ENCODE measurements at regions not wholly inside any gene's neighbourhood (a gene's known extent, or its start where the extent isn't known, plus 50 kb on each side); places are given as distances from the start of the nearest gene placed in this dataset.

DNA sequence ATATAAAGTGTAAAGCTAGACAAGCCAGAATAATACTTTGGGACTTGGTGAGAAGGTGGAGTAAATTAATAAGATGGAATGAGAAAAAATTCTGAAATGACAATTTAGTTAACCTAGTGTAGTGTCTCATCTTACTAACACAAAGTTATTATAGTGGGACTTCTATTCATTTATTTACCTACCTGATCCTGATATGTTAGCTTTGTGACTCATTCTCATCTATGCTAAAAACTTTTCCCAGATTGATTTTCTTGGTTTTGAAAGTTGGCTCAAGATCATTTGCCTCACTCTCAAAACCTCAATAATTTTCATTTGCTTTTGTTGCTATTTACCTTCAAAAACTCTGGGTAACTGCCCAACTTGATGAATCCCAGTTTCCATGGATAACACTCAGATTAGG is 698.6 kb downstream of the SH3BGRL start (continued):
- TF ChIP-seq, protein P1, sequence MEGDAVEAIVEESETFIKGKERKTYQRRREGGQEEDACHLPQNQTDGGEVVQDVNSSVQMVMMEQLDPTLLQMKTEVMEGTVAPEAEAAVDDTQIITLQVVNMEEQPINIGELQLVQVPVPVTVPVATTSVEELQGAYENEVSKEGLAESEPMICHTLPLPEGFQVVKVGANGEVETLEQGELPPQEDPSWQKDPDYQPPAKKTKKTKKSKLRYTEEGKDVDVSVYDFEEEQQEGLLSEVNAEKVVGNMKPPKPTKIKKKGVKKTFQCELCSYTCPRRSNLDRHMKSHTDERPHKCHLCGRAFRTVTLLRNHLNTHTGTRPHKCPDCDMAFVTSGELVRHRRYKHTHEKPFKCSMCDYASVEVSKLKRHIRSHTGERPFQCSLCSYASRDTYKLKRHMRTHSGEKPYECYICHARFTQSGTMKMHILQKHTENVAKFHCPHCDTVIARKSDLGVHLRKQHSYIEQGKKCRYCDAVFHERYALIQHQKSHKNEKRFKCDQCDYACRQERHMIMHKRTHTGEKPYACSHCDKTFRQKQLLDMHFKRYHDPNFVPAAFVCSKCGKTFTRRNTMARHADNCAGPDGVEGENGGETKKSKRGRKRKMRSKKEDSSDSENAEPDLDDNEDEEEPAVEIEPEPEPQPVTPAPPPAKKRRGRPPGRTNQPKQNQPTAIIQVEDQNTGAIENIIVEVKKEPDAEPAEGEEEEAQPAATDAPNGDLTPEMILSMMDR (tag by site-specific recombination; IDR thresholded peaks at IDR 0.05) = no peak
- no peak for TF ChIP-seq MEIS1 (CRISPR knock-in tag; IDR thresholded peaks at IDR 0.05; ENCODE audit: borderline replicate concordance)

DNA sequence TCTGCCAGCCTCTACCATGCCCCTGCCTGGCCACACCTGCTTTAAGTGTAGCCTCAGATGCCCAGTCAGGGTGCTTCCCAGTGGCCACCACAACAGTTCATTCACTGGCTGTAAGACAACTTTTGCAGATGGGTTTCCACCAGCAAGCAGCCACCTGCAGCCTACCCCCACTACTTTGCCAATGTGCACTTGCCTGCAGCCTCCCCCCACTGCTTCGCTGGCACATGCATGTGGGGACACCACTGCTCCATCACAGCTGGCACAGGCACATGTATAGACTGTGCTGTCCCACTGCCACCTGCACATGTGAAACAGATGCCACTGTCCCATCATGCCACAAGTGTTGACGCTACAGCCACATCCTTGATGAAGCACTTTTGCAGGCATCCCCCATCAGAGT is 723.9 kb downstream of the SH3BGRL start:
- ChIA-PET POLR2A (no interaction called here), CTCF (no interaction called here)
- Histone ChIP-seq H3K9me3 (ENCODE audit: control insufficient read depth, insufficient read depth, low read depth, low read length) (no peaks in the 10 kb centered on the region), H3K4me3 (ENCODE audit: low read depth, low read length) (no peak overlapping the region), H3K4me1 (ENCODE audit: control insufficient read depth, insufficient read depth, low read length) (no peaks in the 10 kb centered on the region), H3K36me3 (ENCODE audit: control insufficient read depth in 2 of 2, insufficient read depth in 1 of 2, low read length in 2 of 2) (no peaks in the 10 kb centered on the region), H3K27ac (ENCODE audit: extremely low read depth, low read depth, low read length) (no peak overlapping the region)
- TF ChIP-seq, protein P2, sequence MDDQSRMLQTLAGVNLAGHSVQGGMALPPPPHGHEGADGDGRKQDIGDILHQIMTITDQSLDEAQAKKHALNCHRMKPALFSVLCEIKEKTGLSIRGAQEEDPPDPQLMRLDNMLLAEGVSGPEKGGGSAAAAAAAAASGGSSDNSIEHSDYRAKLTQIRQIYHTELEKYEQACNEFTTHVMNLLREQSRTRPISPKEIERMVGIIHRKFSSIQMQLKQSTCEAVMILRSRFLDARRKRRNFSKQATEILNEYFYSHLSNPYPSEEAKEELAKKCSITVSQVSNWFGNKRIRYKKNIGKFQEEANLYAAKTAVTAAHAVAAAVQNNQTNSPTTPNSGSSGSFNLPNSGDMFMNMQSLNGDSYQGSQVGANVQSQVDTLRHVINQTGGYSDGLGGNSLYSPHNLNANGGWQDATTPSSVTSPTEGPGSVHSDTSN (CRISPR knock-in tag; IDR thresholded peaks at IDR 0.05) = no peak
- TF ChIP-seq, protein P3, sequence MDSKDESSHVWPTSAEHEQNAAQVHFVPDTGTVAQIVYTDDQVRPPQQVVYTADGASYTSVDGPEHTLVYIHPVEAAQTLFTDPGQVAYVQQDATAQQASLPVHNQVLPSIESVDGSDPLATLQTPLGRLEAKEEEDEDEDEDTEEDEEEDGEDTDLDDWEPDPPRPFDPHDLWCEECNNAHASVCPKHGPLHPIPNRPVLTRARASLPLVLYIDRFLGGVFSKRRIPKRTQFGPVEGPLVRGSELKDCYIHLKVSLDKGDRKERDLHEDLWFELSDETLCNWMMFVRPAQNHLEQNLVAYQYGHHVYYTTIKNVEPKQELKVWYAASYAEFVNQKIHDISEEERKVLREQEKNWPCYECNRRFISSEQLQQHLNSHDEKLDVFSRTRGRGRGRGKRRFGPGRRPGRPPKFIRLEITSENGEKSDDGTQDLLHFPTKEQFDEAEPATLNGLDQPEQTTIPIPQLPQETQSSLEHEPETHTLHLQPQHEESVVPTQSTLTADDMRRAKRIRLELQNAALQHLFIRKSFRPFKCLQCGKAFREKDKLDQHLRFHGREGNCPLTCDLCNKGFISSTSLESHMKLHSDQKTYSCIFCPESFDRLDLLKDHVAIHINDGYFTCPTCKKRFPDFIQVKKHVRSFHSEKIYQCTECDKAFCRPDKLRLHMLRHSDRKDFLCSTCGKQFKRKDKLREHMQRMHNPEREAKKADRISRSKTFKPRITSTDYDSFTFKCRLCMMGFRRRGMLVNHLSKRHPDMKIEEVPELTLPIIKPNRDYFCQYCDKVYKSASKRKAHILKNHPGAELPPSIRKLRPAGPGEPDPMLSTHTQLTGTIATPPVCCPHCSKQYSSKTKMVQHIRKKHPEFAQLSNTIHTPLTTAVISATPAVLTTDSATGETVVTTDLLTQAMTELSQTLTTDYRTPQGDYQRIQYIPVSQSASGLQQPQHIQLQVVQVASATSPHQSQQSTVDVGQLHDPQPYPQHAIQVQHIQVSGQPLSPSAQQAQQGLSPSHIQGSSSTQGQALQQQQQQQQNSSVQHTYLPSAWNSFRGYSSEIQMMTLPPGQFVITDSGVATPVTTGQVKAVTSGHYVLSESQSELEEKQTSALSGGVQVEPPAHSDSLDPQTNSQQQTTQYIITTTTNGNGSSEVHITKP (tag by site-specific recombination; IDR thresholded peaks at IDR 0.05) = no peak
- TF ChIP-seq ZNF626 (tag by site-specific recombination; IDR thresholded peaks at IDR 0.05) (no peak), GLIS1 (tag by site-specific recombination; IDR thresholded peaks at IDR 0.05) (no peak), ZNF394 (tag by site-specific recombination; IDR thresholded peaks at IDR 0.05; ENCODE audit: borderline replicate concordance) (no peak), SALL2 (tag by site-specific recombination; IDR thresholded peaks at IDR 0.05; ENCODE audit: borderline replicate concordance) (no peak), ZNF324 (tag by site-specific recombination; IDR thresholded peaks at IDR 0.05) (no peak), ZBTB20 (tag by site-specific recombination; IDR thresholded peaks at IDR 0.05) (no peak), IKZF3 (tag by site-specific recombination; IDR thresholded peaks at IDR 0.05) (no peak), ZNF48 (tag by site-specific recombination; IDR thresholded peaks at IDR 0.05) (no peak), MEIS1 (CRISPR knock-in tag; IDR thresholded peaks at IDR 0.05; ENCODE audit: borderline replicate concordance) (no peak)
- TF ChIP-seq, protein P4, sequence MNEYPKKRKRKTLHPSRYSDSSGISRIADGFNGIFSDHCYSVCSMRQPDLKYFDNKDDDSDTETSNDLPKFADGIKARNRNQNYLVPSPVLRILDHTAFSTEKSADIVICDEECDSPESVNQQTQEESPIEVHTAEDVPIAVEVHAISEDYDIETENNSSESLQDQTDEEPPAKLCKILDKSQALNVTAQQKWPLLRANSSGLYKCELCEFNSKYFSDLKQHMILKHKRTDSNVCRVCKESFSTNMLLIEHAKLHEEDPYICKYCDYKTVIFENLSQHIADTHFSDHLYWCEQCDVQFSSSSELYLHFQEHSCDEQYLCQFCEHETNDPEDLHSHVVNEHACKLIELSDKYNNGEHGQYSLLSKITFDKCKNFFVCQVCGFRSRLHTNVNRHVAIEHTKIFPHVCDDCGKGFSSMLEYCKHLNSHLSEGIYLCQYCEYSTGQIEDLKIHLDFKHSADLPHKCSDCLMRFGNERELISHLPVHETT (tag by site-specific recombination; IDR thresholded peaks at IDR 0.05) = no peak
- TF ChIP-seq, protein P5, sequence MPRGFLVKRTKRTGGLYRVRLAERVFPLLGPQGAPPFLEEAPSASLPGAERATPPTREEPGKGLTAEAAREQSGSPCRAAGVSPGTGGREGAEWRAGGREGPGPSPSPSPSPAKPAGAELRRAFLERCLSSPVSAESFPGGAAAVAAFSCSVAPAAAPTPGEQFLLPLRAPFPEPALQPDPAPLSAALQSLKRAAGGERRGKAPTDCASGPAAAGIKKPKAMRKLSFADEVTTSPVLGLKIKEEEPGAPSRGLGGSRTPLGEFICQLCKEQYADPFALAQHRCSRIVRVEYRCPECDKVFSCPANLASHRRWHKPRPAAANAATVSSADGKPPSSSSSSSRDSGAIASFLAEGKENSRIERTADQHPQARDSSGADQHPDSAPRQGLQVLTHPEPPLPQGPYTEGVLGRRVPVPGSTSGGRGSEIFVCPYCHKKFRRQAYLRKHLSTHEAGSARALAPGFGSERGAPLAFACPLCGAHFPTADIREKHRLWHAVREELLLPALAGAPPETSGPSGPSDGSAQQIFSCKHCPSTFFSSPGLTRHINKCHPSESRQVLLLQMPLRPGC (tag by site-specific recombination; IDR thresholded peaks at IDR 0.05) = no peak
- TF ChIP-seq, protein P6, sequence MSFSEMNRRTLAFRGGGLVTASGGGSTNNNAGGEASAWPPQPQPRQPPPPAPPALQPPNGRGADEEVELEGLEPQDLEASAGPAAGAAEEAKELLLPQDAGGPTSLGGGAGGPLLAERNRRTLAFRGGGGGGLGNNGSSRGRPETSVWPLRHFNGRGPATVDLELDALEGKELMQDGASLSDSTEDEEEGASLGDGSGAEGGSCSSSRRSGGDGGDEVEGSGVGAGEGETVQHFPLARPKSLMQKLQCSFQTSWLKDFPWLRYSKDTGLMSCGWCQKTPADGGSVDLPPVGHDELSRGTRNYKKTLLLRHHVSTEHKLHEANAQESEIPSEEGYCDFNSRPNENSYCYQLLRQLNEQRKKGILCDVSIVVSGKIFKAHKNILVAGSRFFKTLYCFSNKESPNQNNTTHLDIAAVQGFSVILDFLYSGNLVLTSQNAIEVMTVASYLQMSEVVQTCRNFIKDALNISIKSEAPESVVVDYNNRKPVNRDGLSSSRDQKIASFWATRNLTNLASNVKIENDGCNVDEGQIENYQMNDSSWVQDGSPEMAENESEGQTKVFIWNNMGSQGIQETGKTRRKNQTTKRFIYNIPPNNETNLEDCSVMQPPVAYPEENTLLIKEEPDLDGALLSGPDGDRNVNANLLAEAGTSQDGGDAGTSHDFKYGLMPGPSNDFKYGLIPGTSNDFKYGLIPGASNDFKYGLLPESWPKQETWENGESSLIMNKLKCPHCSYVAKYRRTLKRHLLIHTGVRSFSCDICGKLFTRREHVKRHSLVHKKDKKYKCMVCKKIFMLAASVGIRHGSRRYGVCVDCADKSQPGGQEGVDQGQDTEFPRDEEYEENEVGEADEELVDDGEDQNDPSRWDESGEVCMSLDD (tag by site-specific recombination; IDR thresholded peaks at IDR 0.05) = no peak
- TF ChIP-seq, protein P7, sequence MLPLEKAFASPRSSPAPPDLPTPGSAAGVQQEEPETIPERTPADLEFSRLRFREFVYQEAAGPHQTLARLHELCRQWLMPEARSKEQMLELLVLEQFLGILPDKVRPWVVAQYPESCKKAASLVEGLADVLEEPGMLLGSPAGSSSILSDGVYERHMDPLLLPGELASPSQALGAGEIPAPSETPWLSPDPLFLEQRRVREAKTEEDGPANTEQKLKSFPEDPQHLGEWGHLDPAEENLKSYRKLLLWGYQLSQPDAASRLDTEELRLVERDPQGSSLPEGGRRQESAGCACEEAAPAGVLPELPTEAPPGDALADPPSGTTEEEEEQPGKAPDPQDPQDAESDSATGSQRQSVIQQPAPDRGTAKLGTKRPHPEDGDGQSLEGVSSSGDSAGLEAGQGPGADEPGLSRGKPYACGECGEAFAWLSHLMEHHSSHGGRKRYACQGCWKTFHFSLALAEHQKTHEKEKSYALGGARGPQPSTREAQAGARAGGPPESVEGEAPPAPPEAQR (tag by site-specific recombination; IDR thresholded peaks at IDR 0.05) = no peak
- TF ChIP-seq, protein P1 (tag by site-specific recombination; IDR thresholded peaks at IDR 0.05) = no peak

Data from HEK293 (cell line).